SK-N-SH (cell line): ENCODE measurements at regions not wholly inside any gene's neighbourhood (a gene's known extent, or its start where the extent isn't known, plus 50 kb on each side); places are given as distances from the start of the nearest gene placed in this dataset.

Experiments
- CTCF ChIA-PET: fragments of 300-600, 350-600 bp; formaldehyde crosslinking; extraction: SDS; loops from one replicate; lab custom pipeline; 2021; lab: Yijun Ruan, JAX
- POLR2A ChIA-PET: fragments of 350-600 bp; sonication (Branson Sonifier 250); formaldehyde crosslinking; extraction: SDS; loops from one replicate; lab custom pipeline; 2020; ENCODE audit warnings: antibody characterized with exemption, inconsistent platforms; lab: Yijun Ruan, JAX
- DNase-seq: peaks from one replicate; pipeline ENCODE4 v3.0.0; 2012
- H2AFZ ChIP-seq: fragments of 200-600 bp; sonication (generic); 2 replicates; pipeline ENCODE4 v1.8.1; 2016; ENCODE audit warnings: antibody characterized with exemption, mild to moderate bottlenecking, low read depth
- H3F3A ChIP-seq: fragments of 200-600 bp; sonication (generic); replicated peaks from 2 replicates; pipeline ENCODE3; 2016; ENCODE audit warnings: antibody characterized with exemption, mild to moderate bottlenecking; ENCODE audit not compliant: insufficient read depth
- H3K27ac ChIP-seq, 2 experiments: fragments of 200-500 bp in 1 of 2; fragments of 200-600 bp in 1 of 2; sonication (Bioruptor generic) in 1 of 2; sonication (generic), shearing (Covaris generic) in 1 of 2; 2 replicates each; pipeline versions ENCODE4 v1.5.1 to v1.6.1; 2014 to 2016; ENCODE audit warnings: low read depth in 2 of 2, inconsistent platforms in 1 of 2, low read length in 1 of 2, mild to moderate bottlenecking in 1 of 2, mixed read lengths in 1 of 2
- H3K27me3 ChIP-seq: fragments of 200-600 bp; sonication (generic), shearing (Covaris generic); 2 replicates; pipeline ENCODE4 v1.6.1; 2016; ENCODE audit warnings: mixed run types; ENCODE audit not compliant: insufficient read depth
- H3K36me3 ChIP-seq, 2 experiments: fragments of 200-500 bp in 1 of 2; fragments of 200-600 bp in 1 of 2; sonication (Bioruptor generic) in 1 of 2; sonication (generic) in 1 of 2; replicated peaks in 1 of 2; 2 replicates each; pipeline versions ENCODE3 to v1.5.1; 2014 to 2016; ENCODE audit warnings: low read length in 1 of 2, mild to moderate bottlenecking in 1 of 2; ENCODE audit not compliant: insufficient read depth in 2 of 2, control insufficient read depth in 1 of 2
- H3K4me1 ChIP-seq, 2 experiments: fragments of 200-500 bp in 1 of 2; fragments of 200-600 bp in 1 of 2; sonication (Bioruptor generic) in 1 of 2; sonication (generic), shearing (Covaris generic) in 1 of 2; 2 replicates each; pipeline versions ENCODE4 v1.5.1 to v1.6.1; 2014 to 2016; ENCODE audit warnings: low read depth in 1 of 2, low read length in 1 of 2, mixed run types in 1 of 2; ENCODE audit not compliant: insufficient read depth in 2 of 2, control insufficient read depth in 1 of 2
- H3K4me2 ChIP-seq: fragments of 200-600 bp; sonication (generic), shearing (Covaris generic); 2 replicates; pipeline ENCODE4 v1.6.1; 2017; ENCODE audit warnings: mixed run types
- H3K4me3 ChIP-seq, 2 experiments: fragments of 200-500 bp in 1 of 2; fragments of 200-600 bp in 1 of 2; sonication (Bioruptor generic) in 1 of 2; sonication (generic), shearing (Covaris generic) in 1 of 2; 2 replicates each; pipeline versions ENCODE4 v1.5.1 to v1.8.1; 2014 to 2016; ENCODE audit warnings: low read depth in 2 of 2, inconsistent platforms in 1 of 2, low read length in 1 of 2, mild to moderate bottlenecking in 1 of 2, mixed read lengths in 1 of 2, moderate library complexity in 1 of 2
- H3K79me2 ChIP-seq: fragments of 200-600 bp; sonication (generic); 2 replicates; pipeline ENCODE4 v1.8.1; 2017; ENCODE audit warnings: mild to moderate bottlenecking; ENCODE audit not compliant: insufficient read depth
- H3K9ac ChIP-seq: fragments of 200-600 bp; sonication (generic); 2 replicates; pipeline ENCODE4 v1.6.1; 2017; ENCODE audit warnings: mixed run types
- H3K9me2 ChIP-seq: fragments of 200-600 bp; sonication (generic); 2 replicates; pipeline ENCODE4 v1.6.1; 2017; ENCODE audit warnings: mixed run types
- H3K9me3 ChIP-seq: fragments of 200-600 bp; sonication (generic); 2 replicates; pipeline ENCODE4 v1.6.1; 2017; ENCODE audit warnings: mixed run types, mild to moderate bottlenecking, moderate library complexity
- H4K20me1 ChIP-seq: fragments of 200-600 bp; sonication (generic); 2 replicates; pipeline ENCODE4 v1.6.1; 2017; ENCODE audit warnings: mild to moderate bottlenecking, mixed run types; ENCODE audit not compliant: insufficient read depth
- CHD2 ChIP-seq: fragments of 150-350 bp; IDR thresholded peaks from 2 replicates; pipeline ENCODE4 v1.6.1; 2018; ENCODE audit warnings: low read length; ENCODE audit not compliant: partially characterized antibody
- EP300 ChIP-seq, 2 experiments: IDR thresholded peaks; 2 replicates each; pipeline versions ENCODE4 v1.4.0 to v1.6.1; 2012; ENCODE audit warnings: borderline replicate concordance in 1 of 2, low read depth in 1 of 2, low read length in 1 of 2
- FOXM1 ChIP-seq: IDR thresholded peaks from 2 replicates; pipeline ENCODE4 v1.4.0; 2012; ENCODE audit warnings: low read depth, mild to moderate bottlenecking
- GABPA ChIP-seq: IDR thresholded peaks from 2 replicates; pipeline ENCODE4 v1.4.0; 2012; ENCODE audit warnings: low read depth, mild to moderate bottlenecking
- GATA2 ChIP-seq: sonication (generic); formaldehyde crosslinking; IDR thresholded peaks from 2 replicates; pipeline ENCODE4 v1.5.0; 2020; ENCODE audit warnings: mild to moderate bottlenecking, missing genetic modification reagents
- IRF3 ChIP-seq: fragments of 150-350 bp; IDR thresholded peaks from 2 replicates; pipeline ENCODE4 v1.6.1; 2016; ENCODE audit warnings: mild to moderate bottlenecking, low read depth, low read length
- MEF2A ChIP-seq: IDR thresholded peaks from 2 replicates; pipeline ENCODE4 v1.4.0; 2012; ENCODE audit warnings: low read depth, borderline replicate concordance
- PBX3 ChIP-seq: IDR thresholded peaks from 2 replicates; pipeline ENCODE4; 2012
- POLR2AphosphoS5 ChIP-seq: IDR thresholded peaks from 2 replicates; pipeline ENCODE4 v1.6.1; 2012; ENCODE audit warnings: low read depth, low read length
- RAD21 ChIP-seq: IDR thresholded peaks from 2 replicates; pipeline ENCODE4 v1.6.1; 2012; ENCODE audit warnings: mild to moderate bottlenecking, low read length
- RCOR1 ChIP-seq: fragments of 150-350 bp; IDR thresholded peaks from 2 replicates; pipeline ENCODE4 v1.6.1; 2017; ENCODE audit warnings: antibody characterized with exemption, low read length
- RFX5 ChIP-seq: IDR thresholded peaks from 2 replicates; pipeline ENCODE4 v1.6.1; 2012; ENCODE audit warnings: mild to moderate bottlenecking, improper control_type of control experiment, low read length
- RXRA ChIP-seq: IDR thresholded peaks from 2 replicates; pipeline ENCODE4 v1.4.0; 2012; ENCODE audit warnings: low read depth, mild to moderate bottlenecking, borderline replicate concordance
- SIN3A ChIP-seq: IDR thresholded peaks from 2 replicates; pipeline ENCODE4 v1.6.1; 2012; ENCODE audit warnings: low read depth, mild to moderate bottlenecking, low read length, moderate library complexity, borderline replicate concordance
- TAF1 ChIP-seq: IDR thresholded peaks from 2 replicates; pipeline ENCODE4 v1.6.1; 2012; ENCODE audit warnings: low read depth, mild to moderate bottlenecking, low read length, moderate library complexity, borderline replicate concordance
- TCF12 ChIP-seq: IDR thresholded peaks from 2 replicates; pipeline ENCODE4 v1.4.0; 2012
- TEAD4 ChIP-seq: IDR thresholded peaks from 2 replicates; pipeline ENCODE4 v1.4.0; 2012; ENCODE audit warnings: mild to moderate bottlenecking, borderline replicate concordance; ENCODE audit not compliant: insufficient read depth
- USF1 ChIP-seq: IDR thresholded peaks from 2 replicates; pipeline ENCODE4 v1.4.0; 2012; ENCODE audit warnings: low read depth, borderline replicate concordance
- YY1 ChIP-seq: IDR thresholded peaks from 2 replicates; pipeline ENCODE4 v1.4.0; 2012; ENCODE audit warnings: low read depth, mild to moderate bottlenecking
- ZBTB33 ChIP-seq: IDR thresholded peaks from 2 replicates; pipeline ENCODE4 v1.4.0; 2012; ENCODE audit warnings: low read depth, borderline replicate concordance
- WGBS: methylation state at CpG from one replicate; pipeline ENCODE4 v1.1.6; 2017; ENCODE audit warnings: low lambda C conversion rate; 5-methylcytosine and 5-hydroxymethylcytosine counted together

- POLR2A ChIA-PET: no interaction called here
- DNase-seq: no peak
- no peak for TF ChIP-seq PBX3
- TF ChIP-seq YY1: no peak
- TF ChIP-seq FOXM1: no peak
- TF ChIP-seq USF1: no peak
- no peak for TF ChIP-seq GATA2
- TF ChIP-seq TCF12: no peak
- no peak for TF ChIP-seq CHD2
- TF ChIP-seq POLR2AphosphoS5: no peak
- TF ChIP-seq RFX5: no peak
- no peak for TF ChIP-seq IRF3
- no peak for TF ChIP-seq ZBTB33
- TF ChIP-seq TEAD4: no peak
- TF ChIP-seq MEF2A: no peak
- H3K9me3 ChIP-seq: no peaks in the 10 kb centered on the region
- no peaks in the 10 kb centered on the region for H3K4me1 ChIP-seq
- no peak overlapping the region for H3K4me2 ChIP-seq
- no peaks in the 10 kb centered on the region for H3K27me3 ChIP-seq
- CTCF ChIA-PET: no interaction called here
- no peaks in the 10 kb centered on the region for H3K36me3 ChIP-seq
- H4K20me1 ChIP-seq: no peaks in the 10 kb centered on the region
- H3K4me3 ChIP-seq: no peak overlapping the region
- H3K9ac ChIP-seq: no peak overlapping the region
- H2AFZ ChIP-seq: no peak overlapping the region
- no peaks in the 10 kb centered on the region for H3K79me2 ChIP-seq
- no peaks in the 10 kb centered on the region for H3F3A ChIP-seq
- no peak overlapping the region for H3K27ac ChIP-seq
- no peaks in the 10 kb centered on the region for H3K9me2 ChIP-seq
Measured at GRCh38 chr4:179919587-179919986, 2323.6 kb upstream of the TENM3 start.

- no peaks in the 10 kb centered on the region for H3K9me3 ChIP-seq
- H3F3A ChIP-seq: no peaks in the 10 kb centered on the region
- no peak overlapping the region for H3K4me2 ChIP-seq
- no peaks in the 10 kb centered on the region for H3K79me2 ChIP-seq
- no peaks in the 10 kb centered on the region for H4K20me1 ChIP-seq
- ChIA-PET CTCF (no interaction called here), POLR2A (no interaction called here)
- no peak for DNase-seq
- H3K36me3 ChIP-seq: no peaks in the 10 kb centered on the region
- H3K27ac ChIP-seq: no peak overlapping the region
- H3K9me2 ChIP-seq: 0 out of 2 replicates have a peak, but pooled peaks cover 2% of the 10 kb centered on the region
- H3K4me1 ChIP-seq: no peaks in the 10 kb centered on the region
- WGBS: 5% methylated on average over 1 of the region's 1 CpG
- H3K4me3 ChIP-seq: no peak overlapping the region
- no peak overlapping the region for H2AFZ ChIP-seq
- no peak overlapping the region for H3K9ac ChIP-seq
- no peaks in the 10 kb centered on the region for H3K27me3 ChIP-seq
- TF ChIP-seq EP300 (IDR thresholded peaks at IDR 0.05; ENCODE audit: borderline replicate concordance in 1 of 2, low read depth in 1 of 2, low read length in 1 of 2): no peak
- no peak for TF ChIP-seq YY1
- no peak for TF ChIP-seq POLR2AphosphoS5
- no peak for TF ChIP-seq RXRA
- no peak for TF ChIP-seq TCF12
- TF ChIP-seq TAF1: no peak
- no peak for TF ChIP-seq RCOR1
- no peak for TF ChIP-seq ZBTB33
- no peak for TF ChIP-seq GABPA
- no peak for TF ChIP-seq MEF2A
- no peak for TF ChIP-seq SIN3A
- TF ChIP-seq RAD21: no peak
- no peak for TF ChIP-seq USF1
- TF ChIP-seq CHD2: no peak
- TF ChIP-seq FOXM1: no peak
- TF ChIP-seq TEAD4: no peak
Measured at GRCh38 chr4:179927473-179927872, 2315.7 kb upstream of the TENM3 start.
